T-cell (primary cell): ENCODE measurements at regions not wholly inside any gene's neighbourhood (a gene's known extent, or its start where the extent isn't known, plus 50 kb on each side); places are given as distances from the start of the nearest gene placed in this dataset.

ENCODE experiments used
- ATAC-seq, 4 experiments: fragments of 200-7000 bp in 3 of 4; fragments of 150-1000 bp in 1 of 4; cut with Tn5 transposase; replicated peaks in 1 of 4; 1 replicate in 3 of 4; 2 replicates in 1 of 4; pipeline ENCODE4 v1.10.0; 2021; ENCODE audit warnings: moderate library complexity in 3 of 4, mild to moderate bottlenecking in 2 of 4, moderate number of reproducible peaks in 1 of 4
- CTCF ChIA-PET, 2 donors: fragments of 300-600 bp; sonication (Branson Sonifier 250); formaldehyde crosslinking; loops; one replicate each; lab custom pipeline; 2022; ENCODE audit warnings: antibody characterized with exemption in 2 of 2; lab: Charles Lee
- POLR2A ChIA-PET, 2 donors: fragments of 300-600 bp; sonication (Branson Sonifier 250); formaldehyde crosslinking; loops; one replicate each; lab custom pipeline; 2022; ENCODE audit warnings: antibody characterized with exemption in 2 of 2; lab: Charles Lee
- DNase-seq, 35 experiments: peaks; one replicate each; pipeline versions ENCODE4 v3.0.0 to v3.0.0-alpha.2; 2013 to 2023
- H3K27ac ChIP-seq: one replicate; pipeline ENCODE4 v1.5.1; 2013; ENCODE audit warnings: low read length
- H3K27me3 ChIP-seq, 2 experiments: replicated peaks in 1 of 2; 1 replicate in 1 of 2; 2 replicates in 1 of 2; pipeline versions ENCODE4 v1.6.1 to v1.7.0; 2013; ENCODE audit warnings: low read length in 1 of 2, mixed read lengths in 1 of 2; ENCODE audit not compliant: control insufficient read depth in 2 of 2, insufficient read depth in 2 of 2; ENCODE audit errors: extremely low read depth in 1 of 2
- H3K36me3 ChIP-seq, 2 donors: 1 replicate in 1 of 2; 2 replicates in 1 of 2; pipeline versions ENCODE4 v1.6.1 to v1.7.0; 2013; ENCODE audit warnings: low read length in 1 of 2; ENCODE audit not compliant: control insufficient read depth in 2 of 2, insufficient read depth in 1 of 2; ENCODE audit errors: extremely low read depth in 1 of 2
- H3K4me1 ChIP-seq, 2 experiments: 1 replicate in 1 of 2; 2 replicates in 1 of 2; pipeline versions ENCODE4 v1.6.1 to v1.7.0; 2013; ENCODE audit warnings: low read length in 2 of 2, mixed read lengths in 1 of 2; ENCODE audit not compliant: insufficient read depth in 2 of 2, control insufficient read depth in 1 of 2; ENCODE audit errors: extremely low read depth in 1 of 2
- H3K4me3 ChIP-seq, 2 donors: 1 replicate in 1 of 2; 2 replicates in 1 of 2; pipeline versions ENCODE4 v1.5.1 to v1.7.0; 2013; ENCODE audit warnings: mild to moderate bottlenecking in 2 of 2, low read length in 1 of 2, moderate library complexity in 1 of 2; ENCODE audit not compliant: control insufficient read depth in 1 of 2; ENCODE audit errors: extremely low read depth in 1 of 2
- H3K9me3 ChIP-seq: 2 replicates; pipeline ENCODE4 v1.7.0; 2013
- H3K27ac Mint-ChIP-seq, 2 donors: one replicate each; pipeline ENCODE4 v1.8.0; 2020 to 2021; ENCODE audit warnings: mild to moderate bottlenecking in 2 of 2, mixed read lengths in 2 of 2
- H3K27me3 Mint-ChIP-seq, 2 donors: one replicate each; pipeline ENCODE4 v1.8.0; 2021 to 2022; ENCODE audit warnings: mixed read lengths in 2 of 2
- H3K36me3 Mint-ChIP-seq: one replicate; pipeline ENCODE4 v1.8.0; 2021; ENCODE audit warnings: mixed read lengths
- H3K4me1 Mint-ChIP-seq, 3 donors: one replicate each; pipeline ENCODE4 v1.8.0; 2020 to 2022; ENCODE audit warnings: mixed read lengths in 3 of 3, mild to moderate bottlenecking in 1 of 3
- H3K4me3 Mint-ChIP-seq, 3 donors: one replicate each; pipeline ENCODE4 v1.8.0; 2020 to 2022; ENCODE audit warnings: mild to moderate bottlenecking in 3 of 3, mixed read lengths in 3 of 3, moderate library complexity in 3 of 3
- H3K9me3 Mint-ChIP-seq, 3 donors: one replicate each; pipeline ENCODE4 v1.8.0; 2020 to 2022; ENCODE audit warnings: mixed read lengths in 3 of 3
- WGBS: methylation state at CpG from one replicate; pipeline ENCODE4 v1.1.5; 2013; ENCODE audit warnings: missing lambda C conversion rate; ENCODE audit not compliant: insufficient coverage; 5-methylcytosine and 5-hydroxymethylcytosine counted together

DNA sequence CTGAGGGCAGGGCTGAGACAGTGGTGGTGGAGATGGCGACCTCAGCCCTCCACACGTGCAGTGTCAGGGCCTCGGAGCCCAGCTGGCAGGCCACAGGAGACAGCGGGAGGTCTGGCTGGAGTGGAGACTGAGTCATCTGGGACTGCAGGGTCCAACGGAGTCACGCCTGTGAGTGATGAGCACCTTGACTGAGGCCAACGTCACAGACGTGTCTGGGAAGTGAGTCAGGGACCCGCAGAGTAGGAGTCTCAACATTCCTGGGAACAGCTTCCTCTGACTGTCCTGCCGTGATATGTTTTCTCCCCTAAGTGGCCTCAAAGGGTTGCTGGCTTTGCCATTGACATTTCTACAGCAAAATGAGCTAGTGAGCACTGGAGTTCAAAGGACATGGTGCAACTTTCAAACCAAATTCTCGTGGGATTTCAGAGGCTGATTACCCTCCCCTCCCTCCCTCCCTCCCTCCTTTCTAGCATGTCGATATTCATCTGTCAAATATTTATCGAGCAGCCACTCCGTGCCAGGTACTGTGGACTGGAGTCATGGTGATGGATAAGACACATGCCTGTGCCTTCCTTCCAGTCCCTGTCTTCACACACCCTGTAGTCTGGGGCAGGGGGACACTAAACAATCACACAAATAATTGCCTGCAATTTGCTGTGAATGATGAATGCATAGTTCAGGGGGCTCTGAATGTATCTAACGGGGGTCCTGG is 53.3 kb upstream of the AMOTL2 start:
- Histone ChIP-seq H3K4me3 (no peak overlapping the region), H3K27ac (no peak overlapping the region), H3K4me1 (no peaks in the 10 kb centered on the region), H3K36me3 (no peaks in the 10 kb centered on the region), H3K9me3 (no peaks in the 10 kb centered on the region), H3K27me3 (peaks cover 2 to 15% of the 10 kb centered on the region in 2 experiments)
- 78% methylated on average over 10 of the region's 15 CpGs for WGBS
- no peak overlapping the region for H3K4me3 Mint-ChIP-seq
- H3K9me3 Mint-ChIP-seq = no peaks in the 10 kb centered on the region
- no peaks in the 10 kb centered on the region for H3K4me1 Mint-ChIP-seq
- H3K27me3 Mint-ChIP-seq = peaks cover 16 to 17% of the 10 kb centered on the region in 2 donors
- ChIA-PET CTCF (no interaction called here), POLR2A (no interaction called here)
- H3K36me3 Mint-ChIP-seq = no peaks in the 10 kb centered on the region
- ATAC-seq (no peak), DNase-seq (no peak)
- H3K27ac Mint-ChIP-seq = no peak overlapping the region

DNA sequence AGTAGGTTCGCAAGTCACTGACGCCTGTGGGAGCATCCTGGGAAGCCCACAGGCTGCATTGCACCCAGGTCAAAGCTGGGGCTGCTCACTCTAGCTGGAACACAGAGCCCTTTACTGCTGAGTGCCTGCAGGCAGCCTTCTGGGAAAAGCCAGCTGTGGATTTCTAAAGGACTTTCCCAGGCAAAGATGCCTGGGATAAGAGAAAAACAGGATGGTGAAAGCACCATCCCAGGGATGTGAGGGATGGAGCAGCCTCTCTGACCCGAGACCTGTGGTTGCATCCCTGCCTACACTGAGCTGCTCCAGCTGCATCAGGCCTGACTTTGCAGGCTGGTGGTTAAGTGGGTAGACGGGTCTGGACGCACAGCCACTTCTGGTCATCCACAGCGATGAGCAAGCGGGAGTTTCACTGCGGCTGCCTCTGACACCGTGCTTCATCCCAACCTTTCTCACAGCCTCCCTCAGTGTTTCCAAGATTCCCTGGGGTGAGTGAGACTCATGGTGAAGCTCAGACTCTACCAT is 52.5 kb upstream of the AMOTL2 start:
- Histone ChIP-seq H3K4me3 (no peak overlapping the region), H3K27me3 (peaks cover 2 to 15% of the 10 kb centered on the region in 2 experiments), H3K27ac (no peak overlapping the region), H3K4me1 (no peaks in the 10 kb centered on the region), H3K9me3 (no peaks in the 10 kb centered on the region), H3K36me3 (no peaks in the 10 kb centered on the region)
- 79% methylated on average over 7 of the region's 9 CpGs for WGBS
- Mint-ChIP-seq H3K9me3 (no peaks in the 10 kb centered on the region), H3K4me3 (no peak overlapping the region), H3K4me1 (no peaks in the 10 kb centered on the region), H3K27ac (no peak overlapping the region), H3K27me3 (peaks cover 14 to 16% of the 10 kb centered on the region in 2 donors), H3K36me3 (no peaks in the 10 kb centered on the region)
- CTCF ChIA-PET = no interaction called here
- ATAC-seq = no peak
- POLR2A ChIA-PET = no interaction called here
- DNase-seq = no peak

DNA sequence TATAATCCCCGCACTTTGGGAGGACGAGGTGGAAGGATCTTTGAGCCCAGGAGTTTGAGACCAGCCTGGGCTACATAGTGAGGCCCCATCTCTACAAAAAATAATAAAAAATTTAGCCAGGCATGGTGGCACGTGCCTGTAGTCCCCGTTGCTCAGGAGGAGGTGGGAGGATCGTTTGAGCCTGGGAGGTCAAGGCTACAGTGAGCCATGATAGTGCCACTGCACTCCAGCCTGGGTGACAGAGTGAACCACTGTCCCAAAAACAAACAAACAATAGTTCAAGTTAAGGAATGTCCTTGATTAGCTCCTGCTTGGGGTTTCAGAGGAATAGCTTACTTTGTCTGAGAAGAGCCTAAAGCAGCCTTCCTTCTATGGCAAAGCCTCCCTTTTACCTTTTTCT is 51.7 kb upstream of the AMOTL2 start:
- CTCF ChIA-PET = no interaction called here
- no peak overlapping the region for H3K27ac Mint-ChIP-seq

More for the DNA sequence above, 51.7 kb upstream of the AMOTL2 start:
- POLR2A ChIA-PET = interaction anchor here in 1 of 2 donors (0.6 kb wide), 1 partner anchor 66 kb away, joined by 10 read pairs; no protein-coding TSS in a partner anchor
- Histone ChIP-seq H3K4me1 (no peaks in the 10 kb centered on the region), H3K4me3 (no peak overlapping the region), H3K36me3 (no peaks in the 10 kb centered on the region), H3K9me3 (no peaks in the 10 kb centered on the region), H3K27ac (no peak overlapping the region), H3K27me3 (peaks cover 2 to 15% of the 10 kb centered on the region in 2 experiments)
- WGBS = 100% methylated on average over 1 of the region's 5 CpGs
- DNase-seq (no peak), ATAC-seq (no peak)
- Mint-ChIP-seq H3K4me1 (no peaks in the 10 kb centered on the region), H3K4me3 (no peak overlapping the region), H3K36me3 (no peaks in the 10 kb centered on the region), H3K9me3 (no peaks in the 10 kb centered on the region), H3K27me3 (peaks cover 12 to 13% of the 10 kb centered on the region in 2 donors)
